K562 (cell line): ENCODE measurements at regions not wholly inside any gene's neighbourhood (a gene's known extent, or its start where the extent isn't known, plus 50 kb on each side); places are given as distances from the start of the nearest gene placed in this dataset.

Experiments used
- CBFB ChIP-seq: sonication (generic); formaldehyde crosslinking; IDR thresholded peaks from 2 replicates; pipeline ENCODE4 v1.4.0; 2020; ENCODE audit warnings: mild to moderate bottlenecking, missing genetic modification reagents
- CHD2 ChIP-seq: IDR thresholded peaks from 2 replicates; pipeline ENCODE4 v1.6.1; 2011; ENCODE audit warnings: low read depth, low read length
- CSDE1 ChIP-seq, 2 experiments: fragments of 450-650 bp; IDR thresholded peaks; 2 replicates each; pipeline ENCODE4 v1.6.1; 2016; ENCODE audit warnings: mild to moderate bottlenecking in 1 of 2
- DPF2 ChIP-seq: fragments of 450-650 bp; IDR thresholded peaks from 2 replicates; pipeline ENCODE4 v1.6.1; 2016
- ELF1 ChIP-seq: fragments of 200-800 bp; sonication (Bioruptor generic); IDR thresholded peaks from 2 replicates; pipeline ENCODE4 v1.6.1; 2016; ENCODE audit warnings: missing genetic modification characterization, missing compliant biosample characterization
- FOXA3 ChIP-seq, 2 experiments: fragments of 450-650 bp in 1 of 2; sonication (generic) in 1 of 2; formaldehyde crosslinking; IDR thresholded peaks in 1 of 2; conservative IDR thresholded peaks in 1 of 2; 2 replicates each; pipeline versions ENCODE4 v1.4.0 to v1.8.0; 2020 to 2022; ENCODE audit warnings: mild to moderate bottlenecking in 2 of 2, missing genetic modification reagents in 1 of 2
- HMG20A ChIP-seq: fragments of 450-650 bp; formaldehyde crosslinking; conservative IDR thresholded peaks from 2 replicates; pipeline ENCODE4 v1.4.0; 2020; ENCODE audit warnings: mild to moderate bottlenecking, mixed read lengths
- L3MBTL2 ChIP-seq: fragments of 450-650 bp; IDR thresholded peaks from 2 replicates; pipeline ENCODE4 v1.6.1; 2016; ENCODE audit warnings: mild to moderate bottlenecking, moderate library complexity
- MEF2A ChIP-seq: IDR thresholded peaks from 2 replicates; pipeline ENCODE4 v1.6.1; 2011; ENCODE audit warnings: low read depth, mild to moderate bottlenecking, low read length, moderate library complexity; ENCODE audit not compliant: control insufficient read depth
- NCOA4 ChIP-seq: fragments of 450-650 bp; IDR thresholded peaks from 2 replicates; pipeline ENCODE4 v1.6.1; 2018; ENCODE audit warnings: mild to moderate bottlenecking; ENCODE audit not compliant: partially characterized antibody
- NFXL1 ChIP-seq: fragments of 450-650 bp; formaldehyde crosslinking; IDR thresholded peaks from 2 replicates; pipeline ENCODE4 v1.4.0; 2021; ENCODE audit warnings: mild to moderate bottlenecking
- NR2C1 ChIP-seq, 2 experiments: fragments of 450-650 bp; IDR thresholded peaks; 2 replicates each; pipeline ENCODE4 v1.6.1; 2017; ENCODE audit warnings: mild to moderate bottlenecking in 2 of 2, antibody characterized with exemption in 1 of 2, inconsistent platforms in 1 of 2, missing compliant biosample characterization in 1 of 2, missing genetic modification characterization in 1 of 2
- POLR2A ChIP-seq: fragments of 450-650 bp; conservative IDR thresholded peaks from 2 replicates; pipeline ENCODE4 v1.6.1; 2016
- PRPF4 ChIP-seq: fragments of 200-400 bp; formaldehyde crosslinking; IDR thresholded peaks from one replicate; pipeline ENCODE4 v1.6.1; 2017; ENCODE audit warnings: low read length, low read depth, mild to moderate bottlenecking; ENCODE audit not compliant: insufficient read depth, poor library complexity, severe bottlenecking
- TAF7 ChIP-seq: fragments of 450-650 bp; IDR thresholded peaks from 2 replicates; pipeline ENCODE4 v1.6.1; 2016; ENCODE audit warnings: missing genetic modification characterization, missing compliant biosample characterization
- U2AF1 ChIP-seq: fragments of 200-400 bp; formaldehyde crosslinking; optimal IDR thresholded peaks from 2 replicates; pipeline ENCODE3; 2017; ENCODE audit warnings: mild to moderate bottlenecking, low read depth, low read length, moderate library complexity
- ZNF589 ChIP-seq: fragments of 200-800 bp; sonication (Bioruptor generic); IDR thresholded peaks from 2 replicates; pipeline ENCODE4 v1.6.1; 2016; ENCODE audit warnings: low read depth, missing genetic modification characterization, missing compliant biosample characterization
- TF ChIP-seq, protein P1 (sequence below): fragments of 450-650 bp; IDR thresholded peaks from 2 replicates; pipeline ENCODE4 v1.6.1; 2017; ENCODE audit warnings: antibody characterized with exemption
- TF ChIP-seq, protein P2 (sequence below): sonication (generic); formaldehyde crosslinking; IDR thresholded peaks from 2 replicates; pipeline ENCODE4 v1.9.0; 2022; ENCODE audit warnings: mild to moderate bottlenecking, missing genetic modification reagents
- TF ChIP-seq, protein P3 (sequence below): fragments of 250-450 bp; sonication (Bioruptor Pico); IDR thresholded peaks from 2 replicates; pipeline ENCODE4 v1.4.0; 2020; ENCODE audit warnings: mild to moderate bottlenecking
- TF ChIP-seq, protein P4 (sequence below): sonication (generic); formaldehyde crosslinking; IDR thresholded peaks from 2 replicates; pipeline ENCODE4 v1.8.0; 2022; ENCODE audit warnings: missing genetic modification reagents, mild to moderate bottlenecking, borderline replicate concordance
- TF ChIP-seq, protein P5 (sequence below): sonication (generic); formaldehyde crosslinking; IDR thresholded peaks from 2 replicates; pipeline ENCODE4 v1.8.1; 2022; ENCODE audit warnings: missing genetic modification reagents

DNA sequence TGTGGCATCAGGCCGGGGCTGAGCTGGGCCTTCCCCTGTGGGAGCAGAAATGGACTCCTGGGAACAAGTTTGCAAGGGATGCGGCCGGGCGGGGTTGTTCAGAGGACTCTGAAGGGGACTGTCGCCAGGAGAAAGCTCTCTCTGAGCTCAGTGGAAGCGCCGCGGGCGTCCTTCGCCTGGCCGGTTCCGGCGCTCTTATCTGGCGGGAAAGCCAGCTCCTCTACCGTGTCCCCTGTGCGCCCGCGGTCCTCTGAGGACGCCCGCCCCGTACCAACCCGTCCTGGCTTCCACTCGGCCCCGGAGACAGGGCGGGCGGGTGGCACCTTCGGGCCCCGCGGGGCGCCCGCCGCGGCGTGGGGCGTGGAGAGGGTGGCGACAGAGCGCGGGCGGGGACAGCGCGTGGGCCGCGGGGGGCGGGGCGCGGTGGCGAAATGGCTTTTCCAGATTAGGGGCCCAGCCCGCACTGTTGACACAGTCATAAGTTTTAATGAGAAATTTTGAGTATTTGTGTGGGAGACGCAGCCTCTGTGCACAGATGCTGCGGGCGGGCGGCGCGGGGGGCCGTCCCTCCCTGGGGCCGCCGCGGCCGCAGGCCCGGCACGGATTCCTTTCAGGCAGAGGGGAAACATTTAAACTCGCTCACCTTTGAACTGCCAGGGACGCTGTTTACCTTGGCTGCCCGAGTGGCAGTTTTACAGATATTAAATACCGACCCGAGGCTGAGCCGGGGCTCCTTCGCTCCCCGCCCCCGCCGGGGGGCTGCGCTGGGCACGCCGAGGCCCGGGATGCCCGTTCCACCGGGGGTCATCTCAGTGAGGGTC is 70.2 kb downstream of the FOXD2 start (continued):
- TF ChIP-seq, protein P1, sequence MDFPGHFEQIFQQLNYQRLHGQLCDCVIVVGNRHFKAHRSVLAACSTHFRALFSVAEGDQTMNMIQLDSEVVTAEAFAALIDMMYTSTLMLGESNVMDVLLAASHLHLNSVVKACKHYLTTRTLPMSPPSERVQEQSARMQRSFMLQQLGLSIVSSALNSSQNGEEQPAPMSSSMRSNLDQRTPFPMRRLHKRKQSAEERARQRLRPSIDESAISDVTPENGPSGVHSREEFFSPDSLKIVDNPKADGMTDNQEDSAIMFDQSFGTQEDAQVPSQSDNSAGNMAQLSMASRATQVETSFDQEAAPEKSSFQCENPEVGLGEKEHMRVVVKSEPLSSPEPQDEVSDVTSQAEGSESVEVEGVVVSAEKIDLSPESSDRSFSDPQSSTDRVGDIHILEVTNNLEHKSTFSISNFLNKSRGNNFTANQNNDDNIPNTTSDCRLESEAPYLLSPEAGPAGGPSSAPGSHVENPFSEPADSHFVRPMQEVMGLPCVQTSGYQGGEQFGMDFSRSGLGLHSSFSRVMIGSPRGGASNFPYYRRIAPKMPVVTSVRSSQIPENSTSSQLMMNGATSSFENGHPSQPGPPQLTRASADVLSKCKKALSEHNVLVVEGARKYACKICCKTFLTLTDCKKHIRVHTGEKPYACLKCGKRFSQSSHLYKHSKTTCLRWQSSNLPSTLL = peak; percentile 76; the same call in 1 of the 2 replicates
- TF ChIP-seq HMG20A (CRISPR knock-in tag) = no peak
- no peak for TF ChIP-seq CHD2
- TF ChIP-seq DPF2 = no peak
- TF ChIP-seq, protein P2, sequence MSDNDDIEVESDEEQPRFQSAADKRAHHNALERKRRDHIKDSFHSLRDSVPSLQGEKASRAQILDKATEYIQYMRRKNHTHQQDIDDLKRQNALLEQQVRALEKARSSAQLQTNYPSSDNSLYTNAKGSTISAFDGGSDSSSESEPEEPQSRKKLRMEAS (CRISPR knock-in tag) = no peak
- TF ChIP-seq, protein P3, sequence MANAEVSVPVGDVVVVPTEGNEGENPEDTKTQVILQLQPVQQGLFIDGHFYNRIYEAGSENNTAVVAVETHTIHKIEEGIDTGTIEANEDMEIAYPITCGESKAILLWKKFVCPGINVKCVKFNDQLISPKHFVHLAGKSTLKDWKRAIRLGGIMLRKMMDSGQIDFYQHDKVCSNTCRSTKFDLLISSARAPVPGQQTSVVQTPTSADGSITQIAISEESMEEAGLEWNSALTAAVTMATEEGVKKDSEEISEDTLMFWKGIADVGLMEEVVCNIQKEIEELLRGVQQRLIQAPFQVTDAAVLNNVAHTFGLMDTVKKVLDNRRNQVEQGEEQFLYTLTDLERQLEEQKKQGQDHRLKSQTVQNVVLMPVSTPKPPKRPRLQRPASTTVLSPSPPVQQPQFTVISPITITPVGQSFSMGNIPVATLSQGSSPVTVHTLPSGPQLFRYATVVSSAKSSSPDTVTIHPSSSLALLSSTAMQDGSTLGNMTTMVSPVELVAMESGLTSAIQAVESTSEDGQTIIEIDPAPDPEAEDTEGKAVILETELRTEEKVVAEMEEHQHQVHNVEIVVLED (CRISPR knock-in tag) = no peak
- TF ChIP-seq, protein P4, sequence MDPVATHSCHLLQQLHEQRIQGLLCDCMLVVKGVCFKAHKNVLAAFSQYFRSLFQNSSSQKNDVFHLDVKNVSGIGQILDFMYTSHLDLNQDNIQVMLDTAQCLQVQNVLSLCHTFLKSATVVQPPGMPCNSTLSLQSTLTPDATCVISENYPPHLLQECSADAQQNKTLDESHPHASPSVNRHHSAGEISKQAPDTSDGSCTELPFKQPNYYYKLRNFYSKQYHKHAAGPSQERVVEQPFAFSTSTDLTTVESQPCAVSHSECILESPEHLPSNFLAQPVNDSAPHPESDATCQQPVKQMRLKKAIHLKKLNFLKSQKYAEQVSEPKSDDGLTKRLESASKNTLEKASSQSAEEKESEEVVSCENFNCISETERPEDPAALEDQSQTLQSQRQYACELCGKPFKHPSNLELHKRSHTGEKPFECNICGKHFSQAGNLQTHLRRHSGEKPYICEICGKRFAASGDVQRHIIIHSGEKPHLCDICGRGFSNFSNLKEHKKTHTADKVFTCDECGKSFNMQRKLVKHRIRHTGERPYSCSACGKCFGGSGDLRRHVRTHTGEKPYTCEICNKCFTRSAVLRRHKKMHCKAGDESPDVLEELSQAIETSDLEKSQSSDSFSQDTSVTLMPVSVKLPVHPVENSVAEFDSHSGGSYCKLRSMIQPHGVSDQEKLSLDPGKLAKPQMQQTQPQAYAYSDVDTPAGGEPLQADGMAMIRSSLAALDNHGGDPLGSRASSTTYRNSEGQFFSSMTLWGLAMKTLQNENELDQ (CRISPR knock-in tag) = no peak
- no peak for TF ChIP-seq MEF2A
- TF ChIP-seq POLR2A = no peak
- TF ChIP-seq TAF7 (tag) = no peak
- no peak for TF ChIP-seq CSDE1 (IDR thresholded peaks at IDR 0.05)
- peak in 1 of 2 experiments; percentile 35; a peak in 2 of 4 replicates for TF ChIP-seq FOXA3 (CRISPR knock-in tag; conservative IDR thresholded peaks at IDR 0.05 in 1 of 2, IDR thresholded peaks at IDR 0.05 in 1 of 2)
- TF ChIP-seq U2AF1 = no peak
- TF ChIP-seq CBFB (CRISPR knock-in tag) = no peak
- no peak for TF ChIP-seq NFXL1 (CRISPR knock-in tag)
- TF ChIP-seq PRPF4 = no peak
- no peak for TF ChIP-seq NCOA4
- TF ChIP-seq ELF1 (tag) = no peak
- TF ChIP-seq, protein P5, sequence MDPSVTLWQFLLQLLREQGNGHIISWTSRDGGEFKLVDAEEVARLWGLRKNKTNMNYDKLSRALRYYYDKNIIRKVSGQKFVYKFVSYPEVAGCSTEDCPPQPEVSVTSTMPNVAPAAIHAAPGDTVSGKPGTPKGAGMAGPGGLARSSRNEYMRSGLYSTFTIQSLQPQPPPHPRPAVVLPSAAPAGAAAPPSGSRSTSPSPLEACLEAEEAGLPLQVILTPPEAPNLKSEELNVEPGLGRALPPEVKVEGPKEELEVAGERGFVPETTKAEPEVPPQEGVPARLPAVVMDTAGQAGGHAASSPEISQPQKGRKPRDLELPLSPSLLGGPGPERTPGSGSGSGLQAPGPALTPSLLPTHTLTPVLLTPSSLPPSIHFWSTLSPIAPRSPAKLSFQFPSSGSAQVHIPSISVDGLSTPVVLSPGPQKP (CRISPR knock-in tag) = no peak
- peak; percentile 79 for TF ChIP-seq L3MBTL2
- TF ChIP-seq NR2C1 (IDR thresholded peaks at IDR 0.05) = no peak
- no peak for TF ChIP-seq NR2C1 (tag; IDR thresholded peaks at IDR 0.05)
- TF ChIP-seq ZNF589 = no peak
